ENCODE measurements at regions not wholly inside any gene's neighbourhood (a gene's known extent, or its start where the extent isn't known, plus 50 kb on each side); places are given as distances from the start of the nearest gene placed in this dataset.

GRCh38 chr18:56158676-56159075, 479.7 kb downstream of the TXNL1 start:
- TF ChIP-seq CTCF (IDR thresholded peaks at IDR 0.05; ENCODE audit: insufficient read depth, low read depth, low read length) (no peak), EZH2 (IDR thresholded peaks at IDR 0.05; ENCODE audit: insufficient read depth, low read length) (no peak)
